HG03060 (cell line): ENCODE measurements at regions not wholly inside any gene's neighbourhood (a gene's known extent, or its start where the extent isn't known, plus 50 kb on each side); places are given as distances from the start of the nearest gene placed in this dataset.

Experiments
- ATAC-seq: cut with Tn5 transposase; IDR thresholded peaks from one replicate; pipeline ENCODE4 v1.9.1; 2021; ENCODE audit warnings: low read depth, moderate number of reproducible peaks; ENCODE audit not compliant: unreplicated experiment

DNA sequence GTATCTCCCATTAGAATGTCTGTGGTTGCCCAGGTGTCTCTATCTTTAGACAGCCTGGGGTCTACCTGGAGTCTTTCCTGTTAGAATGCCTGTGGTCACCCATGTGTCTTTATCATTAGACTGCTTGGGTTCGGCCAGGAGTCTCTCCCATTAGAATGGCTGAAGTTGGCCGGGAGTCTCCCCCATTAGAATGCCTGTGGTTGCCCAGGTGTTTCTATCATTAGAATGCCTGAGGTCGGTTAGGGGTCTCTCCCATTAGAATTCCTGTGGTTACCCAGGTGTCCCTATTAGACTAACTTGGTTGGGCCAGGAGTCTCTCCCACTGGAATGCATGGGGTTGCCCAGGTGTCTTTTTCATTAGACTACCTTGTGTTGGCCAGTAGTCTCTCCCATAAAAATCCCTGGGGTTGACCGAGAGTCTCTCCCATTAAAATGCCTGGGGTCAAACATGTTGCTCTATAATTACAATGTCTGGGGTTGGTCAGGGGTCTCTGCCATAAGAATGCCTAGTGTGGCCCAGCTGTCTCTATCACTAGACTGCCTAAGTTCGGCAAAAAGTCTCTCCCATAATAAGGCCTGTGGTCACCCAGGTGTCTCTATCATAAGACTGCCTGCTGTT, 1448.7 kb downstream of the UQCRFS1 start:
- no peak for ATAC-seq

GRCh38 chr19:27762933-27763332, 1450.0 kb downstream of the UQCRFS1 start:
- ATAC-seq, result no peak

DNA sequence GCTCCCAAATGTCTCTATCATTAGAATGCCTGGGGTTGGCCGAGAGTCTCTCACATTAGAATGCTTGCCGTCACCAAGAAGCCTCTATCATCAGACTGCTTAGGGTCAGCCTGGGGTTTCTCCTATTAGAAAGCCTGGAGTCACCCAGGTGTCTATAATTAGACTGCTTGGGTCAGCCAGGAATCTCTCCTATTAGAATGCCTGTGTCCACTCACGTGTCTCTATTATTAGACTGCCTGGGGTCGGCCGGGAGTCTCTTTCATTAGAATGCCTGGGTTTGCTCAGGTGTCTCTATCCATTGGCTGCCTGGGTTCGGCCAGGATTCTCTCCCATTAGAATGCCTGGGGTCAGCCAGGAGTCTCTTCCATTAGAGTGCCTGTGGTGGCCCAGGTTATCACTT, 1453.1 kb downstream of the UQCRFS1 start:
- ATAC-seq, result no peak

DNA sequence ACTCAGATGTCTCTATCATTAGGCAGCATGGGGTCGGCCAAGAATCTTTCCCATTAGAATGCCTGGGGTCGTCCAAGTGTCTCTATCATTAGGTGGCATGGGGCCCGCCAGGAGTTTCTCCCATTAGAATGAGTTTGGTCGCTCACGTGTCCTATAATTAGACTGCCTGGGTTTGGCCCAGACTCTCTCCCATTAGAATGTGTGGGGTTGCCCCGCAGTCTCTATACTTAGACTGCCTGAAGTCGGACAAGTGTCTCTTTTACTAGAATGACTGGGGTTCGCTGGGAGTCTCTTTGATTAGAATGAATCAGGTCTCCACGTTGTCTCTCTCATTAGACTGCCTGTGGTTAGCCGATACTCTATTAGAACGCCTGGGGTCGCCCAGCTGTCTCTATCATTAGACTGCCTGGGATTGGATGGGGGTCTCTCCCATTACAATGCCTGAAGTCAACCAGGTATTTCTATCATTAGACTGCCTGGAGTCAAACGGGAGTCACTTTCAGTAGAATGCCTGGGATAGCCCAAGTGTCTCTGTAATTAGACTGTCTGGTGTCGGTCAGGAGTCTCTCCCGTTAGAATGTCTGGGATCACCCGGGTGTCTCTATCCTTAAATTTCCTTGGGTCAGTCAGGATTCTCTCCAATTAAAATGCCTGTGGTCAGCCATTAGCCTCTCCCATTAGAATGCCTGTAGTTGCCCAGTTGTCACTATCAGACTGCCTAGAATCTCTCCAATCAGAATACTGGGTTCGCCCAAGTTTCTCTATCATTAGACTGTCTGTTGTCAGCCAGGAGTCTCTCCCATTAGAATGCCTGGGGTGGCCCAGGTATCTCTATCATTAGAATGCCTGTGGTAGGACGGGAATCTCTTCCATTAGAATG, 1454.1 kb downstream of the UQCRFS1 start:
- ATAC-seq, result no peak

DNA sequence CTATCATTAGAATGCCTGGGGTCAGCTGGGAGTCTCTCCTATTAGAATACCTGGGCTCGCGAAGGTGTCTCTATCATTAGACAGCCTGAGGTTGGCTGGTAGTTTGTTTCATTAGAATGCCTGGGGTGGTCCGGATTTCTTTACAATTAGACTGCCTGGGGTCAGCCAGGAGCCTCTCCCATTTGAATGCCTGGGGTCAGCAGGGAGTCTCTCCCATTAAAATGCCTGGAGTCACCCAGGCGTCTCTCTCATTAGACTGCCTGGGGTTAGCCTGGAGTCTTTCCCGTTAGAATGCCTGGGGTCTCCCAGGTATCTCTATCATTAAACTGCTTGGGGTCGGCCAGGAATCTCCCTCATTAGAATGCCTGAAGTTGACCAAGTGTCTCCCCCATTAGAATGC, 1458.3 kb downstream of the UQCRFS1 start:
- ATAC-seq, result no peak

GRCh38 chr19:27753622-27754021, 1459.3 kb downstream of the UQCRFS1 start:
- no peak for ATAC-seq

DNA sequence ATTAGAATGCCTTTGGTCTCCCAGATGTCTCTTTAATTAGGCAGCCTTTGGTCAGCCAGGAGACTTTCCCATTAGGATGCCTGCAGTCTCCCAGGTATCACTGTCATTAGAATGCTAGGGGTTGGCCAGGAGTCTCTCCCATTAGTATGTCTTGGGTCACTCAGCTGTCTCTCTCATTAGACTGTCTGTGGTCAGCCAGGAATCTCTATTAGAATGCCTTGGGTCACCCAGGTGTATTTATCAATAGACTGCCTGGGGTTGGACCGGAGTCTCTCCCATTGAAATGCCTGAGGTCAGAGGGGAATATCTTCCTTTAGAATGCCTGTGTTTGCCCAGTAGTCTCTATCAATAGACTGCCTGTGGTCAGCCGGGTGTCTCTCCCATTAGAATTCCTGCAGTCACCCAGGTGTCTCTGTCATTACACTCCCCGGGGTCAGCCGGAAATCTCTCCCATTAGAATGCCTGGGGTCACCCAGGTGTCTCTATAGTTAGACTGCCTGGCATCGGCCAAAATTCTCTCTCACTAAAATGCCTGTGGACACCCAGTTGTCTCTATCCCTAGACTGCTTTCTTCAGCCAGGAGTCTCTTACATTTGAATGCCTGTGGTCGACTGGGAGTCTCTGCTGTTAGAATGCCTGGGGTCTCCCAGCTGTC, 1460.3 kb downstream of the UQCRFS1 start:
- no peak for ATAC-seq

- no peak for ATAC-seq
Observed at GRCh38 chr19:27751044-27751391, 1461.9 kb downstream of the UQCRFS1 start.

DNA sequence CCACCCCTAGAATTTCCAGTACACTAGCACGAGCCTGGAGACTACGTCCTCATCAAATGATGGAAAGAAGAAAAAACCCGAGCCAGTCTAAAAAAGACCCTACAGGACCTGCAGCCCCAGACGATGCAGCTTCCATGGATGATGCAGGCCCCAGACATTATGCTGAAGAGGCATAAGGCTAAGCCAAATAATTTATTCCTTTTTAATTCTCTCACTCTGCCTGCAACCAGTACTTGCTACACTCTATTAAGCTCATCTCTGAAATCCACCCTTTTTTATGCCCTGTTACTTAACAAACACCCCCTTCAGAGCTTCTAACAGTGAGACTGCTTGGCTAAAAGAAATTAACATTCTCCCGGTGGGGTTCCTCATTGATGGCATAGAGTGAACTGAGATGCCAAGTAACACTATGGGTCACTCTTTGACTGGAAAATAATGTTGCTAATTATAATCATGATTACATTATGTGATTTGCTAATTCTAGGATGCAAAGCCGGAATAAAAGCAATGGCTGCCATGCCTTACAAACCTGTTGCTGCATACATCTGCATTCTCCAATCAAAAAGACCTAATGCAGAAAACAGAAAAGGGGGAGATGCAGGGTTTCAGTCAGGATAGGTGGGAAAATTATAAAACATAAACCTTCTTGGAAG, 1462.4 kb downstream of the UQCRFS1 start:
- no peak for ATAC-seq

- ATAC-seq, result no peak
Observed at GRCh38 chr19:27748551-27749152, 1464.3 kb downstream of the UQCRFS1 start.

GRCh38 chr19:27746691-27747380, 1466.1 kb downstream of the UQCRFS1 start:
- ATAC-seq, result no peak

GRCh38 chr19:27745978-27746542, 1466.9 kb downstream of the UQCRFS1 start:
- ATAC-seq, result no peak

DNA sequence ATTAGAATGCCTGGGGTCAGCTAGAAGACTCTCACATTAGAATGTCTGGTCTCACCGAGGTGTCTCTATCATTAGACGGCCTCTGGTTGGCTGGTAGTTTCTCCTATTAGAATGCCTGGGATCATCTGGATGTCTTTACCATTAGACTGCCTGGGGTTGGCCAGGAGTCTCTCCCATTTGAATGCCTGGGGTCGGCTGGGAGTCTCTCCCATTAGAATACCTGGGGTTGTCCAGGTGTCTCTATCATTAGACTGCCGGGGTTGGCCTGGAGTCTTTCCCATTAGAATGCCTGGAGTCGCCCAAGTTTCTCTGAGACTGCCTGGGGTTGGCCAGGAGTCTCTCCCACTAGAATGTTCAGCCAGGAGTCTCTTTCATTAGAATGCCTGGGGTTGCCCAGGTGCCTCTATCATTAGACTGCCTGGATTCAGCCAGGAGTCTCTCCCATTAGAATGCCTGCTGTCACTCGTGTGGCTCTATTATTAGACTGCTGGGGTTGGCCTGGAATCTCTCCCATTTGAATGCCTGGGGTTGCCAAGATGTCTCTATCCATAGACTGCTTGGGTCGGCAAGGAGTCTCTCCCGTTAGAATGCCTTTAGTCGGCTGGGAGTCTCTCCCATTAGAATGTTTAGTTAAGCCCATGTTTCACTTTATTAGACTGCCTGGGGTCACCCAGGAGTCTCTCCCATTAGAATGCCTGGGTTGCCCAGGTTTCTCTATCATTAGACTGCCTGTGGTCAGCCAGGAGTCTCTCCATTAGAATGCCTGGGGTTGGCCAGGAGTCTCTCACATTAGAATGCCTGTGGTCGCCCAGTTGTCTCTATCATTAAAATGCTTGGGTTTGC, 1467.8 kb downstream of the UQCRFS1 start:
- no peak for ATAC-seq

GRCh38 chr19:27742041-27742440, 1470.9 kb downstream of the UQCRFS1 start:
- ATAC-seq, result no peak

- ATAC-seq, result no peak
Observed at GRCh38 chr19:27741236-27741635, 1471.7 kb downstream of the UQCRFS1 start.

- no peak for ATAC-seq
Observed at GRCh38 chr19:27740396-27740795, 1472.6 kb downstream of the UQCRFS1 start.

GRCh38 chr19:27738569-27739193, 1474.3 kb downstream of the UQCRFS1 start:
- ATAC-seq, result no peak

GRCh38 chr19:27736225-27736624, 1476.7 kb downstream of the UQCRFS1 start:
- ATAC-seq, result no peak
